Right lobe of liver (tissue), 6 donors: ENCODE measurements at regions not wholly inside any gene's neighbourhood (a gene's known extent, or its start where the extent isn't known, plus 50 kb on each side); places are given as distances from the start of the nearest gene placed in this dataset.
A peak's percentile ranks its signal among the peaks of the same experiment; 100 is the strongest.

Source experiments
- ATAC-seq, 4 donors: fragments of 200-7000 bp; cut with Tn5 transposase; one replicate each; pipeline ENCODE4 v1.9.1; 2020; ENCODE audit warnings: mild to moderate bottlenecking in 4 of 4, moderate library complexity in 4 of 4
- DNase-seq, 3 donors: peaks; one replicate each; pipeline ENCODE4 v3.0.0-alpha.2; 2020
- H3K27ac ChIP-seq, 3 donors: fragments of 200-600 bp; one replicate each; pipeline ENCODE4 v1.8.0; 2022
- H3K27me3 ChIP-seq, 2 donors: fragments of 200-600 bp; one replicate each; pipeline ENCODE4 v1.8.0; 2022
- H3K36me3 ChIP-seq, 4 donors: fragments of 200-600 bp; sonication (generic) in 1 of 4; one replicate each; pipeline versions ENCODE4 v1.5.1 to v1.8.0; 2017 to 2022; ENCODE audit warnings: control low read depth in 1 of 4
- H3K4me1 ChIP-seq, 4 donors: fragments of 200-600 bp; sonication (generic) in 1 of 4; one replicate each; pipeline versions ENCODE4 v1.5.1 to v1.8.0; 2017 to 2022; ENCODE audit warnings: control low read depth in 1 of 4
- H3K4me3 ChIP-seq, 3 donors: fragments of 200-600 bp; one replicate each; pipeline ENCODE4 v1.8.0; 2022
- H3K9me3 ChIP-seq, 4 donors: fragments of 200-600 bp; sonication (generic) in 1 of 4; one replicate each; pipeline versions ENCODE4 v1.5.1 to v1.8.0; 2017 to 2022; ENCODE audit warnings: control low read depth in 1 of 4
- POLR2A ChIP-seq: fragments of 450-650 bp; IDR thresholded peaks from one replicate; pipeline ENCODE4 v1.6.1; 2017; ENCODE audit warnings: antibody characterized with exemption, mild to moderate bottlenecking
- WGBS: methylation state at CpG from one replicate; pipeline ENCODE4 v1.1.6; 2018; ENCODE audit warnings: low coverage, low lambda C conversion rate; ENCODE audit not compliant: insufficient coverage; ENCODE audit errors: missing lambda C conversion rate; 5-methylcytosine and 5-hydroxymethylcytosine counted together
- intact Hi-C, 2 donors: fragments of 100-400 bp; cut with DNase I; formaldehyde crosslinking; loops; one replicate each; pipeline versions ENCODE4 v1.11.2 to v1.14.1; 2022
- TF ChIP-seq, protein P1 (sequence below), 4 donors: fragments of 200-600 bp in 3 of 4; fragments of 450-650 bp in 1 of 4; IDR thresholded peaks; one replicate each; pipeline versions ENCODE4 v1.5.1 to v1.8.0; 2016 to 2022; ENCODE audit warnings: antibody characterized with exemption in 4 of 4, mild to moderate bottlenecking in 2 of 4
- donor health status: DM: no; HTN: yes; CAD: no.
- donor health status: DM: no; HTN: no; CAD: no.
- donor health status: DM: no; HTN: no; CAD: no.
- donor health status: DM: no; HTN: yes; CAD: no.
- donor health status: DM: no; HTN: yes; CAD: no.

DNA sequence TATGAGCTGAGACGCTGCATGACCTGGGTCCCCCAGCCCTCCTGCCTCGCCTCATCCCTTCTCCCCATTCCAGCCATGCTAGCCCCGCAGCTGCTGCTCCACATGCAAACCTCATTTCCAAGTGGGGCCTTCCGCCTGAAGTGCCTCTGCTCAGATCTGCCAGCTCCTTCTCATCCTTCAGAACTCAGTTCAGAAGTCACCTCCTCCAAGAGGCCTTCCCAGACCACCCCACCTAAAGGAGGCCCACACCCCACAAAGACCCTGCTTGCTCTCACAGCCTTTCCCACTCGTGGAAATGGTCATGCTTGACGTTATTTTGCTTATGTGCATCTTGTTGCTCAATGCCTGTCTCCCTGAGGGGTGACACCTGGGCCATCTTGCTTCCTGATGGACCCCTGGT, 58.7 kb downstream of the RMI2 start:
- TF ChIP-seq, protein P1, sequence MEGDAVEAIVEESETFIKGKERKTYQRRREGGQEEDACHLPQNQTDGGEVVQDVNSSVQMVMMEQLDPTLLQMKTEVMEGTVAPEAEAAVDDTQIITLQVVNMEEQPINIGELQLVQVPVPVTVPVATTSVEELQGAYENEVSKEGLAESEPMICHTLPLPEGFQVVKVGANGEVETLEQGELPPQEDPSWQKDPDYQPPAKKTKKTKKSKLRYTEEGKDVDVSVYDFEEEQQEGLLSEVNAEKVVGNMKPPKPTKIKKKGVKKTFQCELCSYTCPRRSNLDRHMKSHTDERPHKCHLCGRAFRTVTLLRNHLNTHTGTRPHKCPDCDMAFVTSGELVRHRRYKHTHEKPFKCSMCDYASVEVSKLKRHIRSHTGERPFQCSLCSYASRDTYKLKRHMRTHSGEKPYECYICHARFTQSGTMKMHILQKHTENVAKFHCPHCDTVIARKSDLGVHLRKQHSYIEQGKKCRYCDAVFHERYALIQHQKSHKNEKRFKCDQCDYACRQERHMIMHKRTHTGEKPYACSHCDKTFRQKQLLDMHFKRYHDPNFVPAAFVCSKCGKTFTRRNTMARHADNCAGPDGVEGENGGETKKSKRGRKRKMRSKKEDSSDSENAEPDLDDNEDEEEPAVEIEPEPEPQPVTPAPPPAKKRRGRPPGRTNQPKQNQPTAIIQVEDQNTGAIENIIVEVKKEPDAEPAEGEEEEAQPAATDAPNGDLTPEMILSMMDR (IDR thresholded peaks at IDR 0.05) = no peak
- TF ChIP-seq POLR2A = no peak
- peaks cover 0 to 9% (median 0%) of the 10 kb centered on the region in 4 donors for H3K4me1 ChIP-seq
- H3K9me3 ChIP-seq = no peaks in the 10 kb centered on the region
- no peaks in the 10 kb centered on the region for H3K27me3 ChIP-seq
- no peak overlapping the region for H3K4me3 ChIP-seq
- H3K27ac ChIP-seq = no peak overlapping the region
- no peaks in the 10 kb centered on the region for H3K36me3 ChIP-seq
- intact Hi-C loops = loop anchor here in 1 of 2 donors (10.0 kb wide), 1 partner anchor 241 kb away; no protein-coding TSS in a partner anchor
- WGBS = 73% methylated on average over 3 of the region's 6 CpGs
- ATAC-seq = no peak
- DNase-seq = no peak

DNA sequence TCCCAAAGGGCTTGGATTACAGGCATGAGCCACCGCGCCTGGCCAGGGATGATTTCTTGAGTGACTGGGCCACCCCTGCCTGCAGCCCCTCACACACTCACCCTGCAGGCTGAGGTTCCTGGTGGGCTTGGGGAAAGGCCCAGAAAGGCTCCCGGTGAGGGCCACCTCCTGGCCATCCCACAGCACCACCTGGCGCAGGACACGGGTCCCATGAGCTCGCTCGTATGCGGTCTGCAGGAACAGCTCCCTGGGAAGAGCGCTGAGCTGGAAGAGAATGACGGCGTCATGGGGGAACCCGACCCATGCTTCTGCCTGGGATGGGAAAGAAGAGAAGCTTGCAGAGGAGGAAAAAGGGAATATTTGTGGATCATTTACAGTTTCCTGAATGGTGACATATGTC, 59.3 kb downstream of the RMI2 start:
- intact Hi-C loops = loop anchor here in 1 of 2 donors (10.0 kb wide), 1 partner anchor 240 kb away; no protein-coding TSS in a partner anchor
- ATAC-seq (no peak), DNase-seq (no peak)
- H3K27ac ChIP-seq = no peak overlapping the region
- H3K4me3 ChIP-seq = no peak overlapping the region
- 89% methylated on average over 5 of the region's 12 CpGs for WGBS
- no peaks in the 10 kb centered on the region for H3K9me3 ChIP-seq
- H3K27me3 ChIP-seq = no peaks in the 10 kb centered on the region
- no peaks in the 10 kb centered on the region for H3K36me3 ChIP-seq
- peaks cover 0 to 9% (median 0%) of the 10 kb centered on the region in 4 donors for H3K4me1 ChIP-seq
- no peak for TF ChIP-seq POLR2A
- TF ChIP-seq, protein P1 (IDR thresholded peaks at IDR 0.05) = no peak

DNA sequence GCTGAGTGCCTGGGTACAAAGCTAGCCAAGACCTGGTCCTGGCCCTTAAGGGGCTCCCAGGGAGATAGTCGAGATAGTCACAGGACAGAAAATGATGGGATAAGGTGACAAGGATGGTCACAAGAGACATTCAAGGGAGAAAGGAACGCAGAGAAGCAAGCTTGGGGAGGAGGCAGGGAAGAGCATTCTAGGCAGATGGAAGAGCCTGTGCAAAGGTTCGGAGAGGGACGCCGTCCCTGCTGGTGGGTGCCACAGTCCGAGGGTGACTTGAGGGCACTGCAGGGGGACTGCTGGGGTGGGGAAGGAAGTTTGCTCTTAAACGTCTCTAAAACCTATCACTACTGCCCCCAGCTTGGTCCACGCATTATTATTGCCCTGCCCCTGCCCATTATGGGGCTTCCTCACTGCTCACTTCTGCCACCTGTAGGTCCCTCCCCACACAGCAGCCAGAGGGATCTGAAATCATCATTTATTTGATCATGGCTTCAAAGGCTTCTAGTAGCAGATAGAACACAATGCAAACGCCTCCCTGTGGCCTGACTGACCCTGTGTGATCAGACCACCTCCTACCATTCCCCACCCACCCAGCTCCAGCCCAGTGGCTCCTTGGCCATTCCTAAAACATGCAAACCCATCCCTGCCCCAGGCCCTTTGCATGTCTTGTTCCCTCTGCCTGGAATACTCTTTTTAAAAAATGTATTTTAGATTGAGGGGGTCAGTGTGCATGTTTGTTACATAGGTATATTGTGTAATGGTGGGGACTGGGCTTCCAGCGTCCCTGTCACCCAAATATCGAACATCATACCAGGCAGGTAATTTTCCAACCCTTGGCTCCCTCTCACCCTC, 60.3 kb downstream of the RMI2 start:
- H3K27ac ChIP-seq = no peak overlapping the region
- DNase-seq (no peak), ATAC-seq (peak in 3 of 4 donors; percentile 13 to 40 (median 23))
- 60% methylated on average over 4 of the region's 11 CpGs for WGBS
- peaks cover 0 to 9% (median 0%) of the 10 kb centered on the region in 4 donors for H3K4me1 ChIP-seq
- H3K36me3 ChIP-seq = no peaks in the 10 kb centered on the region
- no peaks in the 10 kb centered on the region for H3K9me3 ChIP-seq
- H3K27me3 ChIP-seq = no peaks in the 10 kb centered on the region
- TF ChIP-seq, protein P1 (IDR thresholded peaks at IDR 0.05) = peak; percentile 44 to 62 (median 53)
- TF ChIP-seq POLR2A = no peak
- no peak overlapping the region for H3K4me3 ChIP-seq
- intact Hi-C loops = loop anchor here in 1 of 2 donors (10.0 kb wide), 1 partner anchor 239 kb away; no protein-coding TSS in a partner anchor

DNA sequence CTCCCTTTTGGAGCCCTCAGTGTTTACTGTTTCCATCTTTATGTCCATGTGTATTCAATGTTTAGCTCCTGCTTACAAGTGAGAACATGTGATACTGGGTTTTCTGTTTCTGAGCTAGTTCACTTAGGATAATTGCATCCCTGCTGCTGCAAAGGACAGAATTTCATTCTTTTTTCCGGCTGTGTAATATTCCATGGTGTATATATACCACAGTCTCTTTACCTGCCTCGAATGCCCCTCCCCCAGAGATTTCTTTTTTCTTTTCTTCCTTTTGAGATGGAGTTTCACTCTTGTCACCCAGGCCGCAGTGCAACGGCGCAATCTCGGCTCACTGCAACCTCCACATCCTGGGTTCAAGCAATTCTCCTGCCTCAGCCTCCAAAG, 60.9 kb downstream of the RMI2 start:
- TF ChIP-seq, protein P1 (IDR thresholded peaks at IDR 0.05) = no peak
- no peak for TF ChIP-seq POLR2A
- no peaks in the 10 kb centered on the region for H3K36me3 ChIP-seq
- no peak overlapping the region for H3K27ac ChIP-seq
- no peaks in the 10 kb centered on the region for H3K27me3 ChIP-seq
- ATAC-seq (no peak), DNase-seq (no peak)
- no peaks in the 10 kb centered on the region for H3K9me3 ChIP-seq
- peaks cover 0 to 9% (median 0%) of the 10 kb centered on the region in 4 donors for H3K4me1 ChIP-seq
- intact Hi-C loops = loop anchor here in 1 of 2 donors (10.0 kb wide), 1 partner anchor 239 kb away; no protein-coding TSS in a partner anchor
- no peak overlapping the region for H3K4me3 ChIP-seq
- 85% methylated on average over 6 of the region's 6 CpGs for WGBS
